HG02970 (cell line): ENCODE measurements at regions not wholly inside any gene's neighbourhood (a gene's known extent, or its start where the extent isn't known, plus 50 kb on each side); places are given as distances from the start of the nearest gene placed in this dataset.
"Not testable (repeated sequence)": the region's sequence is repeated elsewhere in the genome, so short reads cannot be mapped to it uniquely, and the experiment has no call there.

Experiments
- ATAC-seq: cut with Tn5 transposase; IDR thresholded peaks from one replicate; pipeline ENCODE4 v1.9.1; 2021; ENCODE audit warnings: mild to moderate bottlenecking, moderate library complexity, moderate number of reproducible peaks; ENCODE audit not compliant: unreplicated experiment, low FRiP score

GRCh38 chr4:112938461-112939058 lies 110.9 kb upstream of the ANK2 start:
- no peak for ATAC-seq

GRCh38 chr4:112939901-112940300 lies 109.6 kb upstream of the ANK2 start:
- no peak for ATAC-seq

GRCh38 chr4:112940336-112940735 lies 109.1 kb upstream of the ANK2 start:
- ATAC-seq, result no peak

DNA sequence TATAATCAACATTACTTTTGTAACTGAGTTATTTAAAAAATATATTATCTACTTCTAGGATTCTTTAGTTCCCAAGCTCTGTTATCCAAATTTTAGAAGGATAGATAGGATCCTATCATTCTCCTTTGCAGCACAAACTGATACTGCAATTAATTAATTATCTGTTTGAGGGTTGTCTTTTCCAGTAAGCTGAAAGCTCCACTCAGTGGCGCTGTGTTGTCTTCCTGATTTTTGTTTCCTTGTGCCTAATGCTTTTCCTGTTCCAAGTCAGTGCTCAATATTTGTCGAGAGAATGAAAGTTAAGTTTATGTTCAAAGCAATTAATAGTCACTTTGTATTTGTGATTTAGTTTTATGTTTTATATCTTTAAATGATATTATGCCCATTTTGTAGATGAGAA lies 107.4 kb upstream of the ANK2 start:
- no peak for ATAC-seq

GRCh38 chr4:112942997-112943396 lies 106.5 kb upstream of the ANK2 start:
- no peak for ATAC-seq

GRCh38 chr4:112944006-112944405 lies 105.4 kb upstream of the ANK2 start:
- no peak for ATAC-seq

GRCh38 chr4:112946127-112946526 lies 103.3 kb upstream of the ANK2 start:
- ATAC-seq, result no peak

DNA sequence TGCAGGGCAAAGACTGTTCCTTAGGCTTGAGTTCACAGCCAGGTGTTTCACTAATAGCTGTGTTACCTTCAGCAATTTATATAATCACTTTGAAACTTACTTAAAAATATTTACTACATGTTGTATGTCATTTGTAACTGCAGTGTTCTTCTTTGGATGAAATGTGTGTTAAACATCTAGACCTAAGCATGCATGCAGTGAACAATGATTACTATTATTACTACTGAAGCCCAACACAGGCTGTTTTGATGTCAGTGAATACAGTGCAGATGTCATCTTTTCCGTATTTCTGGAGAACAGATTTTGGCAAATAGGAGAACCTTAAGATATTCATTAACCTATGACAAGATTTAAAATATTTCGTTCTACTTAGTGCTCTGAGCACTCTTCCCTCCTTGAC lies 101.8 kb upstream of the ANK2 start:
- ATAC-seq, result no peak

- no peak for ATAC-seq
Observed at GRCh38 chr4:112951362-112952312, 97.8 kb upstream of the ANK2 start.

DNA sequence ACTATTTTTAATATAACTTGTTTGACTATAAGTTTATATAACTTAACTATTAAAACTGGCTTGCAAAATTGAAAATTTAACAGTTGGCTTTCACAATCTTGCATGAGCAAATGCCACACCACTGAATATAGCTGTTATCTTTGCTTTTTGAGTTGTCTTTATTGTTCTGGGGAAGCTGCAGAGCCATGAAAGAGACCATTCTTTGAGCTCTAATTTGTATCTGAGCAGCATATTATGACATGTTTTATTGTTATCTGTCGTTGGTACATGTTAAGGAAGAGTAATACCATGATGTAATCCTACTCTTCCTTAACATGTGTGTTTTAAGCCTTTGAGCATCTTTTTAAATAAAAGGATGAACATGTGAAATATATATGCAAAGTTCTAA lies 97.1 kb upstream of the ANK2 start:
- no peak for ATAC-seq

GRCh38 chr4:112953262-112953661 lies 96.2 kb upstream of the ANK2 start:
- no peak for ATAC-seq

DNA sequence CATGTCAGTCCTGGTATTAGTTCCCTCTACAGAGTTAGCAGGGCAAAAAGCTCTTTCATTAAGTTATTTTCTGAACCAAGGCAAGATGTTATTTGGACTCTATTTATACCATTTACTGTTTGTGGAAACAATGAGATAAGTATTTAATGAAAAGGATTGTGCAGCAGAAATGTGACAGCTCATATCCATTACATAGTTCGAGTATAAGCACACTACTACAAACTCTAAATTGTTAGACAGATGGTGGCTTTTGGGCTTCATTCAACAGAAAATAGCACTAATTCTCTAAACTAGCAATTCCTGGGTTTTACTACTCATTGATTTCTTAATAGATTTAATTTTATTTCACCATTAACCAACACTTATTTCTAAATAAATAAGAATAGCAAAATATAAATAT lies 95.2 kb upstream of the ANK2 start:
- ATAC-seq, result no peak

- ATAC-seq, result no peak
Observed at GRCh38 chr4:112956484-112956896, 93.0 kb upstream of the ANK2 start.

DNA sequence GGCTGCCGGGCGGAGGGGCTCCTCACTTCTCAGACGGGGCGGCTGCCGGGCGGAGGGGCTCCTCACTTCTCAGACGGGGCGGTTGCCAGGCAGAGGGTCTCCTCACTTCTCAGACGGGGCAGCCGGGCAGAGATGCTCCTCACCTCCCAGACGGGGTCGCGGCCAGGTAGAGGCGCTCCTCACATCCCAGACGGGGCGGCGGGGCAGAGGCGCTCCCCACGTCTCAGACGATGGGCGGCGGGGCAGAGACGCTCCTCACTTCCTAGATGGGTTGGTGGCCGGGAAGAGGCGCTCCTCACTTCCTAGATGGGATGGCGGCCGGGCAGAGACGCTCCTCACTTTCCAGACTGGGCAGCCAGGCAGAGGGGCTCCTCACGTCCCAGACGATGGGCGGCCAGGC lies 91.7 kb upstream of the ANK2 start:
- not testable (repeated sequence) for ATAC-seq

- ATAC-seq, result no peak
Observed at GRCh38 chr4:112966701-112967488, 82.6 kb upstream of the ANK2 start.

DNA sequence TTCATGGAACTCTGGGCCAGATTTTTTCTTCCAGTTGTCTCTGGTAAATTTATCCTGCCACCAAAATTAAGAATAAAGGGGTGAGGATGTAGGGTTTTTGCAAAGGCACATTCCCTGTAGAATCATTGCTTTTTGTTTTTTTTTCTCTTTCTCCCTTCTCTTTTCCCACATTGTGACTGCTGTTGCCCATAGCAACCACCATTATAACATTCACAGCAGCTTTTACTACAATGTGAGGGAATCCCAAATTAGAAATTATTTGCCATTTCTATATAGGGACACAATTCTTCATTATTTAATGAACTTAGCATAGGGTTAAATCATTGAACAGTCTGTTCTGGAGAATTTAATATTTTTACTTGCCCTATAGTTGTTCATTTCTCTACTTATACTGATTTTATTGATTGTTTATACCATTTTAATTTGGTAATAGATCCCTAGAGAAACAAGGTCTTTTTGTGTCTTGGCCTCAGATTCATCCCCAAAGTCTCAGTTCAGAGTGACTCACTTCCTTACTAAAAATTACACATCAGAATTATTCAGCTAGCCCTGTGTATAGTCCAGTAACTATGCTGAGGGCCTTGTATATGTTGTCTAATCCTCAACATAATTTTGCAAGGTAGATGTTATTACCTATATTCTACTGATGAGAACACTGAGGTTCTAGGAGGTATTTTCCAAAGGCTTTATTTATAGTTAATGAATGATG lies 80.8 kb upstream of the ANK2 start:
- ATAC-seq, result no peak

DNA sequence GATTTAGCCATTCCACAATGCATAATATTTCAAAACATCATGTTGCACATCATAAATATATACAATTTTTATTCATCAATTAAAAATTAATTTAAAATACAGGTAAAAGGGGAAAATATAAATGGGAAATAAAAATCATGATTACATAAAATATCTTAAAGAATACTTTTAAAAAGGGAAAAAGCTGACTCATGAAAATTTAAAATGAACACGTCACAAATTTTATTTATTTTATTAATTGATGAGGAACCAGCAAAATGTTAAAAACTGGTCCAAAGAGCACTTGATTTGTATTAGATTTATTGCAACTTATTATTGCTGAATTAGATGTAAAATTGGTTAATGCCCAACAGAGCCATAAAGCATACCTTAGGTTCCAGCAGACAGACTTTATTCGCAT lies 78.5 kb upstream of the ANK2 start:
- ATAC-seq, result no peak

DNA sequence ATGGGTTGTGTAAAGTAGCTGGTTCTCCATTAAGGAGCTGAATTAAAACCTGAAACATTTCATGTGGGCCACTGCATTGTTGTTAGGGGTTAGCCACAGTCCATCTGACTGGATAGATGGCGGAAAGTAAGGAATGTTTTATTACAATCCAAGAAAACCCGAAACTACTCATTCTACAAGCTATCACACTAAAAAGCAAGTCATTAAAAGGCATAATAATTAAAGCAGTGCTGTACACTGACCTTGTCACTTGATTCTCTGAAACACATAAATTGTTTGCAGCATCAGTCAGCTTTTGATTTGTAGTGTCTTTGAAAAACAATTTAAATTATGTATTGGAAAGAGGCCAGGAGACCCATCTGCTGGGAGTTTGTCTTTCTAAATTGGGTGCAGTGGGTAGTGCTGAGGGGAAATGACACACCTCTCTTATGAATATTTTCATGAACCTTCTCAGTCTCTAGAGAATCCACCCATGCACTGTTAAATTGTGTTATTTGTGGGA lies 75.7 kb upstream of the ANK2 start:
- no peak for ATAC-seq

- ATAC-seq, result no peak
Observed at GRCh38 chr4:112975567-112976355, 73.7 kb upstream of the ANK2 start.
